ENCODE measurements at regions not wholly inside any gene's neighbourhood (a gene's known extent, or its start where the extent isn't known, plus 50 kb on each side); places are given as distances from the start of the nearest gene placed in this dataset.

DNA sequence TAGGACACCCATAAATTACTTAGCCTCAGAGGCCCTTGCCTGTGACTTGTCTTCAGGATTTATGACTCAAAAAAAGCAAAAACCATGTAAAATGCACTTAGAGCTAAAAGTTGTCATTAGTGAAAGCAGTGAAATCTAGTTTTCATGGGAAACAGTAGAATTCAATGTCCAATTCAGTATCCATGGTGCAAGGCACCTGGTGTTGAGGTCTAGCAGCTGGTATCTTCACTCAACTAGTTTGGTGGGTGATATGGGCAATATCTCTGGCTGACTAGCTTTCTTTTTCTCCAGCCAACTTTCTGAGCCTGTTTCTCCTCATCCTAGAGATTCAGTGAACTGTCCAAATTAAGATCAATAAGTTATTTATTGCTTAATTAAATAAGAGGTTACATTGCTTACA is 229.8 kb upstream of the NDST4 start:
- Histone ChIP-seq H3K27ac (replicated peaks in 1 of 4) (no peak overlapping the region), H3K27me3 (no peaks in the 10 kb centered on the region), H3K4me3 (no peak overlapping the region), H3K9me3 (no peaks in the 10 kb centered on the region), H3K4me1 (no peaks in the 10 kb centered on the region), H3K36me3 (no peaks in the 10 kb centered on the region)
- no peak for DNase-seq (ENCODE audit: extremely low spot score)
- TF ChIP-seq, protein P1, sequence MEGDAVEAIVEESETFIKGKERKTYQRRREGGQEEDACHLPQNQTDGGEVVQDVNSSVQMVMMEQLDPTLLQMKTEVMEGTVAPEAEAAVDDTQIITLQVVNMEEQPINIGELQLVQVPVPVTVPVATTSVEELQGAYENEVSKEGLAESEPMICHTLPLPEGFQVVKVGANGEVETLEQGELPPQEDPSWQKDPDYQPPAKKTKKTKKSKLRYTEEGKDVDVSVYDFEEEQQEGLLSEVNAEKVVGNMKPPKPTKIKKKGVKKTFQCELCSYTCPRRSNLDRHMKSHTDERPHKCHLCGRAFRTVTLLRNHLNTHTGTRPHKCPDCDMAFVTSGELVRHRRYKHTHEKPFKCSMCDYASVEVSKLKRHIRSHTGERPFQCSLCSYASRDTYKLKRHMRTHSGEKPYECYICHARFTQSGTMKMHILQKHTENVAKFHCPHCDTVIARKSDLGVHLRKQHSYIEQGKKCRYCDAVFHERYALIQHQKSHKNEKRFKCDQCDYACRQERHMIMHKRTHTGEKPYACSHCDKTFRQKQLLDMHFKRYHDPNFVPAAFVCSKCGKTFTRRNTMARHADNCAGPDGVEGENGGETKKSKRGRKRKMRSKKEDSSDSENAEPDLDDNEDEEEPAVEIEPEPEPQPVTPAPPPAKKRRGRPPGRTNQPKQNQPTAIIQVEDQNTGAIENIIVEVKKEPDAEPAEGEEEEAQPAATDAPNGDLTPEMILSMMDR (IDR thresholded peaks at IDR 0.05) = no peak
- no peak for TF ChIP-seq EP300 (IDR thresholded peaks at IDR 0.05)
- TF ChIP-seq POLR2A (IDR thresholded peaks at IDR 0.05; ENCODE audit: low read depth) = no peak
- intact Hi-C loops (cut with DNase I) = no loop called here

- no peaks in the 10 kb centered on the region for H3K27me3 ChIP-seq
- intact Hi-C loops (cut with DNase I) = no loop called here
- no peak overlapping the region for H3K4me3 ChIP-seq
- H3K9me3 ChIP-seq = no peaks in the 10 kb centered on the region
- WGBS = 87% methylated on average over 4 of the region's 4 CpGs
- no peaks in the 10 kb centered on the region for H3K4me1 ChIP-seq
- no peaks in the 10 kb centered on the region for H3K36me3 ChIP-seq
- H3K27ac ChIP-seq (replicated peaks in 1 of 4) = no peak overlapping the region
- TF ChIP-seq POLR2A (IDR thresholded peaks at IDR 0.05; ENCODE audit: low read depth) = no peak
- TF ChIP-seq, protein P1 (IDR thresholded peaks at IDR 0.05) = no peak
- TF ChIP-seq POLR2AphosphoS5 (IDR thresholded peaks at IDR 0.05) = no peak
- no peak for TF ChIP-seq EP300 (IDR thresholded peaks at IDR 0.05)
- no peak for DNase-seq (ENCODE audit: extremely low spot score)
These were observed 221.5 kb upstream of the NDST4 start for GRCh38 chr4:115334736-115335411.

- WGBS = 76% methylated on average over 1 of the region's 1 CpG
- no peak for DNase-seq (ENCODE audit: extremely low spot score)
- no peak overlapping the region for H3K4me3 ChIP-seq
- H3K27ac ChIP-seq (replicated peaks in 1 of 4) = no peak overlapping the region
- no peaks in the 10 kb centered on the region for H3K27me3 ChIP-seq
- intact Hi-C loops (cut with DNase I) = no loop called here
- H3K36me3 ChIP-seq = no peaks in the 10 kb centered on the region
- TF ChIP-seq POLR2AphosphoS5 (IDR thresholded peaks at IDR 0.05) (no peak), POLR2A (IDR thresholded peaks at IDR 0.05; ENCODE audit: low read depth) (no peak), EP300 (IDR thresholded peaks at IDR 0.05) (no peak)
- TF ChIP-seq, protein P1 (IDR thresholded peaks at IDR 0.05) = no peak
- H3K4me1 ChIP-seq = no peaks in the 10 kb centered on the region
- H3K9me3 ChIP-seq = no peaks in the 10 kb centered on the region
These were observed 218.7 kb upstream of the NDST4 start for GRCh38 chr4:115332078-115332477.

- H3K27ac ChIP-seq (replicated peaks in 1 of 4) = no peak overlapping the region
- H3K27me3 ChIP-seq = no peaks in the 10 kb centered on the region
- H3K4me3 ChIP-seq = no peak overlapping the region
- DNase-seq (ENCODE audit: extremely low spot score) = no peak
- H3K36me3 ChIP-seq = no peaks in the 10 kb centered on the region
- 92% methylated on average over 2 of the region's 2 CpGs for WGBS
- intact Hi-C loops (cut with DNase I) = no loop called here
- TF ChIP-seq EP300 (IDR thresholded peaks at IDR 0.05) (no peak), POLR2AphosphoS5 (IDR thresholded peaks at IDR 0.05) (no peak), POLR2A (IDR thresholded peaks at IDR 0.05; ENCODE audit: low read depth) (no peak)
- TF ChIP-seq, protein P1 (IDR thresholded peaks at IDR 0.05) = no peak
- no peaks in the 10 kb centered on the region for H3K4me1 ChIP-seq
- no peaks in the 10 kb centered on the region for H3K9me3 ChIP-seq
These were observed 217.8 kb upstream of the NDST4 start for GRCh38 chr4:115331241-115331640.

DNA sequence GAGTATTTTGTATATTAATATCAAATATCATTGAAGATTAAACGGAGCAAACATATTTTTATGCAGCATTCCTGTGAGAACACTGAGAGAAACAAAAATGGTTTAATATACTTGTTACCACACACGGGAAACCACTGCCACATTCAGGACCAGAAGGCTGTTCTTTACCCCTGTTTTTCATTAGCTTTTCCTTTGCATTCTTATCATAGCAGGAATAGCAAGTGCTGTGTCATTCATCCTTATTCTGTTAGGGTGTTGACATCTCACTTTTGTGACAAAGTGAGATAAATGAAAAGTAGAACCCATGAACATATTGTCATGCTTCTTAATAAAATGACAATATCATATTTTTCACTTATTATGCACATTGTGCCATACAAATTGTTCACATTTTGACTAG is 212.4 kb upstream of the NDST4 start:
- 49% methylated on average over 2 of the region's 2 CpGs for WGBS
- Histone ChIP-seq H3K4me1 (no peaks in the 10 kb centered on the region), H3K4me3 (no peak overlapping the region), H3K9me3 (no peaks in the 10 kb centered on the region), H3K27ac (replicated peaks in 1 of 4) (no peak overlapping the region), H3K27me3 (no peaks in the 10 kb centered on the region), H3K36me3 (no peaks in the 10 kb centered on the region)
- intact Hi-C loops (cut with DNase I) = no loop called here
- TF ChIP-seq, protein P1 (IDR thresholded peaks at IDR 0.05) = no peak
- no peak for TF ChIP-seq EP300 (IDR thresholded peaks at IDR 0.05)
- TF ChIP-seq POLR2A (IDR thresholded peaks at IDR 0.05; ENCODE audit: low read depth) = no peak
- TF ChIP-seq POLR2AphosphoS5 (IDR thresholded peaks at IDR 0.05) = no peak
- DNase-seq (ENCODE audit: extremely low spot score) = no peak

Measured in esophagus muscularis mucosa (tissue), 4 donors.